Spleen (tissue), 7 donors: ENCODE measurements at regions not wholly inside any gene's neighbourhood (a gene's known extent, or its start where the extent isn't known, plus 50 kb on each side); places are given as distances from the start of the nearest gene placed in this dataset.

Source experiments
- CTCF ChIP-seq, 11 experiments: fragments of 200-600 bp in 7 of 11; fragments of 450-650 bp in 4 of 11; sonication (generic) in 4 of 11; IDR thresholded peaks in 8 of 11; conservative IDR thresholded peaks in 3 of 11; 1 replicate in 7 of 11; 2 replicates in 4 of 11; pipeline versions ENCODE4 v1.4.0 to v1.8.0; 2016 to 2021; ENCODE audit warnings: antibody characterized with exemption in 11 of 11, inconsistent platforms in 4 of 11, mild to moderate bottlenecking in 1 of 11
- POLR2AphosphoS5 ChIP-seq, 3 donors: sonication (generic); formaldehyde crosslinking; IDR thresholded peaks; one replicate each; pipeline ENCODE4 v1.5.1; 2017; ENCODE audit warnings: antibody characterized with exemption in 3 of 3
- donor health status: DM: no; HTN: no; CAD: no; lungs with moderate emphysema.
- donor health status: DM: no; HTN: no; CAD: no.
- donor health status: DM: no; HTN: no; CAD: no.

GRCh38 chr12:124097701-124098100, 124.7 kb downstream of the ZNF664 start:
- TF ChIP-seq POLR2AphosphoS5 (IDR thresholded peaks at IDR 0.05) (no peak), CTCF (IDR thresholded peaks at IDR 0.05 in 8 of 11, conservative IDR thresholded peaks at IDR 0.05 in 3 of 11) (no peak)
